ENCODE measurements at regions not wholly inside any gene's neighbourhood (a gene's known extent, or its start where the extent isn't known, plus 50 kb on each side); places are given as distances from the start of the nearest gene placed in this dataset.
A peak's percentile ranks its signal among the peaks of the same experiment; 100 is the strongest.

- DNase-seq: no peak
These were observed 177.5 kb downstream of the RBM43 start for GRCh38 chr2:151083856-151084795.

GRCh38 chr2:151078889-151079288 is 182.8 kb downstream of the RBM43 start:
- no peak for DNase-seq

GRCh38 chr2:151071906-151072305 is 189.8 kb downstream of the RBM43 start:
- no peak for DNase-seq

- DNase-seq: peak in 1 of 2 experiments; percentile 17
These were observed 190.3 kb downstream of the RBM43 start for GRCh38 chr2:151071382-151071781.

- no peak for DNase-seq
These were observed 191.4 kb downstream of the RBM43 start for GRCh38 chr2:151070253-151070652.

- no peak for DNase-seq
These were observed 193.8 kb downstream of the RBM43 start for GRCh38 chr2:151067658-151068369.

- no peak for DNase-seq
These were observed 198.4 kb downstream of the RBM43 start for GRCh38 chr2:151063271-151063670.

- no peak for DNase-seq
These were observed 201.4 kb downstream of the RBM43 start for GRCh38 chr2:151060287-151060686.

GRCh38 chr2:151056870-151057269 is 204.8 kb downstream of the RBM43 start:
- DNase-seq: no peak

- DNase-seq: no peak
These were observed 208.0 kb downstream of the RBM43 start for GRCh38 chr2:151053661-151053990.

- no peak for DNase-seq
These were observed 208.6 kb downstream of the RBM43 start for GRCh38 chr2:151052850-151053660.

- DNase-seq: peak in 1 of 2 experiments; percentile 61
These were observed 210.0 kb downstream of the RBM43 start for GRCh38 chr2:151051574-151052220.

GRCh38 chr2:151049746-151050145 is 211.9 kb downstream of the RBM43 start:
- DNase-seq: no peak

- DNase-seq: no peak
These were observed 213.2 kb downstream of the RBM43 start for GRCh38 chr2:151048331-151049054.

- no peak for DNase-seq
These were observed 218.2 kb downstream of the RBM43 start for GRCh38 chr2:151043484-151043883.

- DNase-seq: no peak
These were observed 218.7 kb downstream of the RBM43 start for GRCh38 chr2:151042964-151043363.

GRCh38 chr2:151040039-151040438 is 221.6 kb downstream of the RBM43 start:
- peak in 1 of 2 experiments; percentile 45 for DNase-seq

- no peak for DNase-seq
These were observed 223.1 kb downstream of the RBM43 start for GRCh38 chr2:151038516-151038915.

- DNase-seq: no peak
These were observed 224.2 kb downstream of the RBM43 start for GRCh38 chr2:151037434-151037833.

GRCh38 chr2:151033271-151034248 is 228.1 kb downstream of the RBM43 start:
- peak; percentile 34 to 74 for DNase-seq

- peak; percentile 12 to 81 for DNase-seq
These were observed 228.9 kb downstream of the RBM43 start for GRCh38 chr2:151032741-151033191.
